ENCODE measurements at regions not wholly inside any gene's neighbourhood (a gene's known extent, or its start where the extent isn't known, plus 50 kb on each side); places are given as distances from the start of the nearest gene placed in this dataset.

DNA sequence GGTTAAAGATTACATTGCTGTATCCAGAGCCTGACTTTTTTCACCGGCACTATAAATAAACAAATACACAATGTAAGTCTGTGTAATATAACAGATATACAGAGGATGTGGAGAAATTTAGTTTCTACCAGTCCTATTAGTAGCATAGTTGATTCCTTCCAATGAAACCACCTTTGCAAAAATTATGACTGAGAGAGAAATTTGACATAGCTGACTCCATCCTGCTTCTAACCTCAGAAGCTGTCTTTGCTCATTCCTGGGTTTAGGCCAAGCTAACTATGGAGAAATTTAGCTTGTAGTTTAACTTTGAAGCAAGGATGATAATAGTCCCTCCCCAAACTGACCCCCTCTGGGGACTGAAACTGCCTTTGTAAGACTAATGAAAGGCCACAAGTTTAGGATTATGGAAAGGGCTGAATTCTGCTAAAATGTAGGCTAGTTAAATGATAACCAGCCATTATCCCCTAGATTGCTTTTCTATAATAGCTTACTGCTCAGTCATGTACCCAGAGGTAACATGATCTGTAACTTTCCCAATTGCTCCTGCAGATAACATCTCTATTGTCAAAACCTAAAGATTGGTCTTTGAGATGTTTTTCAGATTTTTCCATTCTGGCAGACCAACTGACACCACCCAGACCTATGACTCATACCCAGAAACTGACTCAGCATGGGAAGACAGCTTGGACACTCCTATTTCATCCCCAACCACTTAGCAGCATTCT is 172.8 kb upstream of the ARG1 start (continued):
- no peak for TF ChIP-seq ATOH8 (CRISPR knock-in tag; IDR thresholded peaks at IDR 0.05; ENCODE audit: low read depth)
- TF ChIP-seq CEBPB (IDR thresholded peaks at IDR 0.05), result peak in 1 of 2 experiments; percentile 42; a peak in 1 of 4 replicates
- no peak for TF ChIP-seq MAZ (IDR thresholded peaks at IDR 0.05; ENCODE audit: borderline replicate concordance, low read depth, low read length)
- peak; percentile 32 for TF ChIP-seq MAFK (IDR thresholded peaks at IDR 0.05; ENCODE audit: partially characterized antibody)
- TF ChIP-seq FOSL2 (IDR thresholded peaks at IDR 0.05), result 0 out of 2 replicates have a peak, but pooled peaks have one; percentile 8
- peak; percentile 60; the same call in 1 of the 2 replicates for TF ChIP-seq FOSL2 (CRISPR knock-in tag; IDR thresholded peaks at IDR 0.05)
- TF ChIP-seq NR3C1 (IDR thresholded peaks at IDR 0.05), result no peak
- TF ChIP-seq ZC3H11A (IDR thresholded peaks at IDR 0.05), result no peak
- TF ChIP-seq EP300 (IDR thresholded peaks at IDR 0.05), result peak in 1 of 2 experiments; percentile 36; a peak in 1 of 5 replicates

- H3K4me1 ChIP-seq, result 0 out of 3 replicates have a peak, but pooled peaks cover 4% of the 10 kb centered on the region
- TF ChIP-seq MAFK (IDR thresholded peaks at IDR 0.05; ENCODE audit: partially characterized antibody) (peak; percentile 19), FOXS1 (CRISPR knock-in tag; IDR thresholded peaks at IDR 0.05) (no peak)
- POLR2A ChIA-PET, result no interaction called here
- no peak overlapping the region for H3K4me3 ChIP-seq
- FAIRE-seq (no peak), ATAC-seq (peak; percentile 50 to 62; a peak in 3 of 6 replicates), DNase-seq (ENCODE audit: low read depth in 1 of 2, low spot score in 1 of 2) (no peak)
- peak overlapping the region; percentile 25; the same call in 1 of the 3 replicates for H3K4me2 ChIP-seq
- peak overlapping the region; percentile 41 to 81; a peak in 5 of 6 replicates for H3K27ac ChIP-seq
- 0 out of 3 replicates have a peak, but pooled peaks cover 5% of the 10 kb centered on the region for H3K9me3 ChIP-seq
- CTCF ChIA-PET, result interaction anchor here (2.1 kb wide), 1 partner anchor 8 kb away, joined by 6 read pairs; no protein-coding TSS in a partner anchor
- 44% methylated on average over 2 of the region's 2 CpGs for WGBS (ENCODE audit: missing lambda C conversion rate)
Observed at GRCh38 chr6:131400779-131401496, 172.1 kb upstream of the ARG1 start.

GRCh38 chr6:131408811-131409210 is 164.2 kb upstream of the ARG1 start:
- Histone ChIP-seq H3K27ac (no peak overlapping the region), H3K4me2 (no peak overlapping the region), H3K9me3 (no peaks in the 10 kb centered on the region), H3K4me1 (no peaks in the 10 kb centered on the region), H3K4me3 (no peak overlapping the region)
- TF ChIP-seq ELK1 (IDR thresholded peaks at IDR 0.05; ENCODE audit: low read depth, low read length), result no peak
- no peak for TF ChIP-seq EHMT2 (IDR thresholded peaks at IDR 0.05; ENCODE audit: low read depth)
- no peak for TF ChIP-seq HOXA7 (CRISPR knock-in tag; IDR thresholded peaks at IDR 0.05)
- TF ChIP-seq NPAS2 (CRISPR knock-in tag; IDR thresholded peaks at IDR 0.05; ENCODE audit: borderline replicate concordance), result no peak
- TF ChIP-seq POLR2AphosphoS2 (conservative IDR thresholded peaks at IDR 0.05; ENCODE audit: low read length), result no peak
- FAIRE-seq, result no peak
- no peak for ATAC-seq
- ChIA-PET POLR2A (no interaction called here), CTCF (interaction anchor here (1.4 kb wide), 1 partner anchor 9 kb away, joined by 6 read pairs; no protein-coding TSS in a partner anchor)
- 27% methylated on average over 1 of the region's 1 CpG for WGBS (ENCODE audit: missing lambda C conversion rate)
- no peak for DNase-seq (ENCODE audit: low read depth in 1 of 2, low spot score in 1 of 2)

DNA sequence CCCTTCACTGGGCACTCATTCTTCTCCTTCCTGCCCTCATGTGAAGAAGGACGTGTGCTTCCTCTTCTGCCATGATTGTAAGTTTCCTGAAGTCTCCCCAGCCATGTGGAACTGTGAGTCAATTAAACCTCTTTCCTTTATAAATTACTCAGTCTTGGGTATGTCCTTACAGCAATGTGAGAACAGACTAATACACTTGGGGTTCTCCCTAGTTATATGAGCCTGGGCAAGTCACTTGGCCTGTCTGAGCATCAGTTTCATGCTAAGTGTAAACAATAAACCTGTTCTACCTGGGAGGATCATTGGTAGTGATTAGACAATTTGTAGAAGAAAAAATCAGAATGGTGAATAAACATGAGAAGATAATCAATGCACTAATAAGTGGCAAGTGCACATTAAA is 162.2 kb upstream of the ARG1 start:
- WGBS (ENCODE audit: missing lambda C conversion rate), result 0% methylated on average over 1 of the region's 1 CpG
- FAIRE-seq, result no peak
- CTCF ChIA-PET, result no interaction called here

More for the DNA sequence above, 162.2 kb upstream of the ARG1 start:
- POLR2A ChIA-PET, result no interaction called here
- no peak overlapping the region for H3K4me2 ChIP-seq
- no peaks in the 10 kb centered on the region for H3K9me3 ChIP-seq
- TF ChIP-seq, protein P1, sequence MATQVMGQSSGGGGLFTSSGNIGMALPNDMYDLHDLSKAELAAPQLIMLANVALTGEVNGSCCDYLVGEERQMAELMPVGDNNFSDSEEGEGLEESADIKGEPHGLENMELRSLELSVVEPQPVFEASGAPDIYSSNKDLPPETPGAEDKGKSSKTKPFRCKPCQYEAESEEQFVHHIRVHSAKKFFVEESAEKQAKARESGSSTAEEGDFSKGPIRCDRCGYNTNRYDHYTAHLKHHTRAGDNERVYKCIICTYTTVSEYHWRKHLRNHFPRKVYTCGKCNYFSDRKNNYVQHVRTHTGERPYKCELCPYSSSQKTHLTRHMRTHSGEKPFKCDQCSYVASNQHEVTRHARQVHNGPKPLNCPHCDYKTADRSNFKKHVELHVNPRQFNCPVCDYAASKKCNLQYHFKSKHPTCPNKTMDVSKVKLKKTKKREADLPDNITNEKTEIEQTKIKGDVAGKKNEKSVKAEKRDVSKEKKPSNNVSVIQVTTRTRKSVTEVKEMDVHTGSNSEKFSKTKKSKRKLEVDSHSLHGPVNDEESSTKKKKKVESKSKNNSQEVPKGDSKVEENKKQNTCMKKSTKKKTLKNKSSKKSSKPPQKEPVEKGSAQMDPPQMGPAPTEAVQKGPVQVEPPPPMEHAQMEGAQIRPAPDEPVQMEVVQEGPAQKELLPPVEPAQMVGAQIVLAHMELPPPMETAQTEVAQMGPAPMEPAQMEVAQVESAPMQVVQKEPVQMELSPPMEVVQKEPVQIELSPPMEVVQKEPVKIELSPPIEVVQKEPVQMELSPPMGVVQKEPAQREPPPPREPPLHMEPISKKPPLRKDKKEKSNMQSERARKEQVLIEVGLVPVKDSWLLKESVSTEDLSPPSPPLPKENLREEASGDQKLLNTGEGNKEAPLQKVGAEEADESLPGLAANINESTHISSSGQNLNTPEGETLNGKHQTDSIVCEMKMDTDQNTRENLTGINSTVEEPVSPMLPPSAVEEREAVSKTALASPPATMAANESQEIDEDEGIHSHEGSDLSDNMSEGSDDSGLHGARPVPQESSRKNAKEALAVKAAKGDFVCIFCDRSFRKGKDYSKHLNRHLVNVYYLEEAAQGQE (IDR thresholded peaks at IDR 0.05), result no peak
- TF ChIP-seq KDM5A (IDR thresholded peaks at IDR 0.05), result no peak
- TF ChIP-seq FOXS1 (CRISPR knock-in tag; IDR thresholded peaks at IDR 0.05), result no peak
- TF ChIP-seq PHF8 (IDR thresholded peaks at IDR 0.05; ENCODE audit: borderline replicate concordance, low read depth), result no peak
- TF ChIP-seq NPAS2 (CRISPR knock-in tag; IDR thresholded peaks at IDR 0.05; ENCODE audit: borderline replicate concordance), result no peak
- TF ChIP-seq TFCP2L1 (CRISPR knock-in tag; IDR thresholded peaks at IDR 0.05), result no peak
- TF ChIP-seq RFX5 (IDR thresholded peaks at IDR 0.05), result no peak
- no peak for TF ChIP-seq CEBPB (IDR thresholded peaks at IDR 0.05)
- TF ChIP-seq SREBF2 (IDR thresholded peaks at IDR 0.05), result no peak
- no peak overlapping the region for H3K4me3 ChIP-seq
- no peak for ATAC-seq
- no peak overlapping the region for H3K27ac ChIP-seq
- no peaks in the 10 kb centered on the region for H3K4me1 ChIP-seq
- no peak for DNase-seq (ENCODE audit: low read depth in 1 of 2, low spot score in 1 of 2)

Measured in A549 (cell line).